ENCODE measurements at regions not wholly inside any gene's neighbourhood (a gene's known extent, or its start where the extent isn't known, plus 50 kb on each side); places are given as distances from the start of the nearest gene placed in this dataset.

DNA sequence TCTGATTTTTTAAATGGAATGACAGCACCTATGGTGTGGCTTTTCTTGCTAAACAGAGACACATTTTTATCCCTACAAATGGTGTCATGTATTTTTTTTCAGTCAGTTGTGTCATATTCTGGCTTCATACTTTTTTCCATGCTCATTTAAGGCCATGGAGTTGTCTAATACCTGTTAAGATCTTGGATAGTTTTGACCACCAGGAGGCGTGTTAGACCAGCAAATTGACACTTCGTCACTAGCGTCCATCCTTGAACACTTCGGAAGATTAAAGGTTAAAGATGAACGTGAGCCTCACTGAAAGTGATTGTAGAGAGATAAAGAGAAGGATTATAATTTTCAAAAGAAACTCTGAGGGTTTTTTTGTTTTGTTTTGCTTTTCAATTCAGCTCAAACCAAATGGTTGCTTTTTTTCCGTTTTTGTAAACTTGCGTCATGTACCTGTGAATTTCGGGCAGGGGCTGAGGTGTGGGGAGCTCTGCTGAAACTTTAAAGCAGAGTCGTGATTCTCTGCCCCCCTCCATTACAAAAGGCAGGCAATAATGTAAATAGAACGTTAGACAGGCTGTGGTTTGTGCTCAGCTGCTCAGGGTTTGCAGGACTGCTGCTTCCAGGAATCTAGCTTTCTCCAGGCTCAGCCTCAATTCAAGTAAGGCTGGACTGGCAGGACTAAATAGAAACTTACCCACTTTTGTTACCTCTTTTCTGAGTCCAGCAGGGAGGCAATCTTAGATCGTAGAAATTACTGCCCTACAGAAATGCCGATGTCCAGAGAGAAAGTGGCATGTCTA is 245.1 kb downstream of the FOXA2 start (continued):
- TF ChIP-seq, protein P1, sequence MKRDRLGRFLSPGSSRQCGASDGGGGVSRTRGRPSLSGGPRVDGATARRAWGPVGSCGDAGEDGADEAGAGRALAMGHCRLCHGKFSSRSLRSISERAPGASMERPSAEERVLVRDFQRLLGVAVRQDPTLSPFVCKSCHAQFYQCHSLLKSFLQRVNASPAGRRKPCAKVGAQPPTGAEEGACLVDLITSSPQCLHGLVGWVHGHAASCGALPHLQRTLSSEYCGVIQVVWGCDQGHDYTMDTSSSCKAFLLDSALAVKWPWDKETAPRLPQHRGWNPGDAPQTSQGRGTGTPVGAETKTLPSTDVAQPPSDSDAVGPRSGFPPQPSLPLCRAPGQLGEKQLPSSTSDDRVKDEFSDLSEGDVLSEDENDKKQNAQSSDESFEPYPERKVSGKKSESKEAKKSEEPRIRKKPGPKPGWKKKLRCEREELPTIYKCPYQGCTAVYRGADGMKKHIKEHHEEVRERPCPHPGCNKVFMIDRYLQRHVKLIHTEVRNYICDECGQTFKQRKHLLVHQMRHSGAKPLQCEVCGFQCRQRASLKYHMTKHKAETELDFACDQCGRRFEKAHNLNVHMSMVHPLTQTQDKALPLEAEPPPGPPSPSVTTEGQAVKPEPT (CRISPR knock-in tag; IDR thresholded peaks at IDR 0.05; ENCODE audit: low read depth), result no peak
- TF ChIP-seq MIXL1 (CRISPR knock-in tag; IDR thresholded peaks at IDR 0.05), result peak; percentile 53; the same call in 1 of the 2 replicates
- TF ChIP-seq ZNF337 (CRISPR knock-in tag; IDR thresholded peaks at IDR 0.05; ENCODE audit: borderline replicate concordance, low read depth), result no peak
- no peak for TF ChIP-seq HDAC2 (CRISPR knock-in tag; IDR thresholded peaks at IDR 0.05)
- no peak for TF ChIP-seq SIN3B (IDR thresholded peaks at IDR 0.05; ENCODE audit: low read length)
- TF ChIP-seq FOSL2 (CRISPR knock-in tag; IDR thresholded peaks at IDR 0.05), result no peak
- no peak for TF ChIP-seq HNRNPH1 (optimal IDR thresholded peaks at IDR 0.05; ENCODE audit: low read depth, low read length)
- TF ChIP-seq NRL (CRISPR knock-in tag; IDR thresholded peaks at IDR 0.05; ENCODE audit: borderline replicate concordance), result no peak
- TF ChIP-seq GATAD2A (CRISPR knock-in tag; IDR thresholded peaks at IDR 0.05), result 0 out of 2 replicates have a peak, but pooled peaks have one; percentile 49
- TF ChIP-seq, protein P2, sequence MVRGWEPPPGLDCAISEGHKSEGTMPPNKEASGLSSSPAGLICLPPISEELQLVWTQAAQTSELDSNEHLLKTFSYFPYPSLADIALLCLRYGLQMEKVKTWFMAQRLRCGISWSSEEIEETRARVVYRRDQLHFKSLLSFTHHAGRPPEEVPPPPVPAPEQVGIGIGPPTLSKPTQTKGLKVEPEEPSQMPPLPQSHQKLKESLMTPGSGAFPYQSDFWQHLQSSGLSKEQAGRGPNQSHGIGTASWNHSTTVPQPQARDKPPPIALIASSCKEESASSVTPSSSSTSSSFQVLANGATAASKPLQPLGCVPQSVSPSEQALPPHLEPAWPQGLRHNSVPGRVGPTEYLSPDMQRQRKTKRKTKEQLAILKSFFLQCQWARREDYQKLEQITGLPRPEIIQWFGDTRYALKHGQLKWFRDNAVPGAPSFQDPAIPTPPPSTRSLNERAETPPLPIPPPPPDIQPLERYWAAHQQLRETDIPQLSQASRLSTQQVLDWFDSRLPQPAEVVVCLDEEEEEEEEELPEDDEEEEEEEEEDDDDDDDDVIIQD (CRISPR knock-in tag; IDR thresholded peaks at IDR 0.05; ENCODE audit: low read depth), result no peak
- TF ChIP-seq HDAC1 (CRISPR knock-in tag; IDR thresholded peaks at IDR 0.05), result no peak
- TF ChIP-seq ZNF224 (CRISPR knock-in tag; IDR thresholded peaks at IDR 0.05), result no peak
- TF ChIP-seq PAX8 (CRISPR knock-in tag; IDR thresholded peaks at IDR 0.05; ENCODE audit: borderline replicate concordance), result no peak
- TF ChIP-seq ZNF709 (CRISPR knock-in tag; IDR thresholded peaks at IDR 0.05), result no peak
- TF ChIP-seq ZNF20 (CRISPR knock-in tag; IDR thresholded peaks at IDR 0.05), result no peak
- TF ChIP-seq TMF1 (CRISPR knock-in tag; IDR thresholded peaks at IDR 0.05; ENCODE audit: low read depth), result no peak

All from HepG2 (cell line).